NCI-H146 (cell line): ENCODE measurements at regions not wholly inside any gene's neighbourhood (a gene's known extent, or its start where the extent isn't known, plus 50 kb on each side); places are given as distances from the start of the nearest gene placed in this dataset.
"Not testable (repeated sequence)": the region's sequence is repeated elsewhere in the genome, so short reads cannot be mapped to it uniquely, and the experiment has no call there.

Source experiments
- DNase-seq: peaks from one replicate; lab custom pipeline; 2025; lab: John Stamatoyannopoulos, UW

DNA sequence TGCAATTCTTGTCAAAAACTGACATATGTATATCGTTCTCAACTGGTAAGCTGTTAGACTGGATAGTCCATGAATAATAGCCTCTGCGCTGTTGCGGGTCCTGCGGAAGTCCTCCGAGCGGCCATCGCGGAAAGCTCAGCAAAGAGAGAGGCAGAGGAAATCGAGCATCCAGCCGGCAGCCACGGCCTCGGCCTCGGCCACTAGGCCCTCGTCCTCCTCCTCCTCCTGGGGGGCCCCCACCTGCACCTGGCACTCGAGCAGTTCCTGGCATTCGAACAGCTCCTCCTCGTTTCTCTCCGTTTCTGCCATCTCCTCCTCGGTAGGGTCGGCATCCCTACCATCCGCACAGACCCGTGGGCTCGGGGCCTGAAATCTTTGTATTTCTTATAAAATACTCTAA, 111.2 kb upstream of the CYLC1 start:
- not testable (repeated sequence) for DNase-seq

DNA sequence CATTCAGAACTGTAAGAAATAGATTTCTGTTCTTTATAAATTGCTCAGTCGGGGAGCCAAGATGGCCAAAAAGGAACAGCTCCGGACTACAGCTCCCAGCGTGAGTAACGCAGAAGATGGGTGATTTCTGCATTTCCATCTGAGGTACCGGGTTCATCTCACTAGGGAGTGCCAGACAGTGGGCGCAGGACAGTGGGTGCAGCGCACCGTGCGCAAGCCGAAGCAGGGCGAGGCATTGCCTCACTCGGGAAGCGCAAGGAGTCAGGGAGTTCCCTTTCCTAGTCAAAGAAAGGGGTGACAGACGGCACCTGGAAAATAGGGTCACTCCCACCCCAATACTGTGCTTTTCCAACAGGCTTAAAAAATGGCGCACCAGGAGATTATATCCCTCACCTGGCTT, 110.5 kb upstream of the CYLC1 start:
- DNase-seq = not testable (repeated sequence)

- peak; percentile 26 for DNase-seq
Observed at GRCh38 chrX:83759872-83760271, 101.1 kb upstream of the CYLC1 start.

DNA sequence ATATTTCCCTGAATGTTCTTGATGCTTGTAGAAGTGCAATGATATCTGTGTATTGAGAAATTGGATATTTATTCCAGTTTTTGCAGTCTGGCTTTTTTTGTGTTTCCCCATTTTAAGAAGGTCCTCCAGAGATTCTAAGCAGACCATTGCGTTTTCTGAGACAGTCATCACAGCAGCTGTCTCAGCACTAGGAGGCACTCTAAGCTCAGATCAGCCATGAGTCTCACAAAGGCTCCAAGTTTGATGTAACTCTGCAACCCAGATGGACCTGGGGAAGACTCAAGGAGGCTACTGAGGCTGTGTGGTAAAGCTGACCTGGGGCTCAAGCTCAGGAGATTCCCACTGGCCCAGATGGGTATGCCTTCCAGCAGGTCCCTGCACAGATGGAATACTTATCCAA, 89.3 kb upstream of the CYLC1 start:
- DNase-seq = peak; percentile 10
